NB4 (cell line): ENCODE measurements at regions not wholly inside any gene's neighbourhood (a gene's known extent, or its start where the extent isn't known, plus 50 kb on each side); places are given as distances from the start of the nearest gene placed in this dataset.

Experiments used
- MYC ChIP-seq: IDR thresholded peaks from 2 replicates; pipeline ENCODE4 v1.6.1; 2011; ENCODE audit warnings: low read depth, low read length
- POLR2A ChIP-seq: IDR thresholded peaks from 2 replicates; pipeline ENCODE4 v1.6.1; 2011; ENCODE audit warnings: mild to moderate bottlenecking; ENCODE audit not compliant: insufficient read length; ENCODE audit errors: extremely low read depth
- TF ChIP-seq, protein P1 (sequence below): IDR thresholded peaks from one replicate; pipeline ENCODE4 v1.5.1; 2012; ENCODE audit warnings: low read depth, low read length
- TF ChIP-seq, protein P2 (sequence below): IDR thresholded peaks from 2 replicates; pipeline ENCODE4 v1.6.1; 2011; ENCODE audit warnings: low read depth, low read length

DNA sequence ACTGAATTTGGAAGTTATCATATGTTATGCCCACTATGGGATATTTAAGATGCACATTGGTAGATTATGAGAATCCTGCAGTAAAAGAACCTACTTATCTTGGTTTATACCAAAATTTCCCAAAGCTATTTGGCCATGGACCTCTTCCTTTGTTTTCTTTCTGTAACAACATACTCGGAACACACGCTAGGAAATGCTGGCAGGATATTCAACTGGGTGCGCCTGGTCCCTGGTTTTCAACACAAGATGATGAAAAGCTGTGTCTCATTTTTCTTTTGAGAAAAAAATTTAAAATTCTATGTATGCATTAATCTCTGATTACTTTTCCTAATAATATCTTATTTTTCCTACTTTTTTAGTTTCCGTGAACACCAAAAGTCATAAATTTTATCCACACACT, 128.5 kb upstream of the NRP1 start:
- TF ChIP-seq POLR2A (no peak), MYC (no peak)
- TF ChIP-seq, protein P1, sequence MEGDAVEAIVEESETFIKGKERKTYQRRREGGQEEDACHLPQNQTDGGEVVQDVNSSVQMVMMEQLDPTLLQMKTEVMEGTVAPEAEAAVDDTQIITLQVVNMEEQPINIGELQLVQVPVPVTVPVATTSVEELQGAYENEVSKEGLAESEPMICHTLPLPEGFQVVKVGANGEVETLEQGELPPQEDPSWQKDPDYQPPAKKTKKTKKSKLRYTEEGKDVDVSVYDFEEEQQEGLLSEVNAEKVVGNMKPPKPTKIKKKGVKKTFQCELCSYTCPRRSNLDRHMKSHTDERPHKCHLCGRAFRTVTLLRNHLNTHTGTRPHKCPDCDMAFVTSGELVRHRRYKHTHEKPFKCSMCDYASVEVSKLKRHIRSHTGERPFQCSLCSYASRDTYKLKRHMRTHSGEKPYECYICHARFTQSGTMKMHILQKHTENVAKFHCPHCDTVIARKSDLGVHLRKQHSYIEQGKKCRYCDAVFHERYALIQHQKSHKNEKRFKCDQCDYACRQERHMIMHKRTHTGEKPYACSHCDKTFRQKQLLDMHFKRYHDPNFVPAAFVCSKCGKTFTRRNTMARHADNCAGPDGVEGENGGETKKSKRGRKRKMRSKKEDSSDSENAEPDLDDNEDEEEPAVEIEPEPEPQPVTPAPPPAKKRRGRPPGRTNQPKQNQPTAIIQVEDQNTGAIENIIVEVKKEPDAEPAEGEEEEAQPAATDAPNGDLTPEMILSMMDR = no peak
- TF ChIP-seq, protein P2, sequence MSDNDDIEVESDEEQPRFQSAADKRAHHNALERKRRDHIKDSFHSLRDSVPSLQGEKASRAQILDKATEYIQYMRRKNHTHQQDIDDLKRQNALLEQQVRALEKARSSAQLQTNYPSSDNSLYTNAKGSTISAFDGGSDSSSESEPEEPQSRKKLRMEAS = no peak
